WERI-Rb-1 (cell line): ENCODE measurements at regions not wholly inside any gene's neighbourhood (a gene's known extent, or its start where the extent isn't known, plus 50 kb on each side); places are given as distances from the start of the nearest gene placed in this dataset.

Source experiments
- DNase-seq: peaks from one replicate; pipeline ENCODE4 v3.0.0-alpha.2; 2020
- H3K27ac ChIP-seq: fragments of 250-450 bp; sonication (Bioruptor Pico); 2 replicates; pipeline ENCODE4 v1.5.1; 2020; ENCODE audit warnings: mild to moderate bottlenecking, moderate library complexity
- H3K27me3 ChIP-seq: fragments of 250-450 bp; sonication (Bioruptor Pico); 2 replicates; pipeline ENCODE4 v1.5.1; 2021; ENCODE audit warnings: mild to moderate bottlenecking, low read depth, moderate library complexity; ENCODE audit not compliant: insufficient read depth, severe bottlenecking
- H3K36me3 ChIP-seq: fragments of 250-450 bp; sonication (Bioruptor Pico); 2 replicates; pipeline ENCODE4 v1.5.1; 2020; ENCODE audit warnings: mild to moderate bottlenecking, moderate library complexity
- H3K4me3 ChIP-seq: 2 replicates; pipeline ENCODE4 v1.5.1; 2011; ENCODE audit warnings: low read depth, mild to moderate bottlenecking, control low read depth, low read length
- H3K9me3 ChIP-seq: fragments of 250-450 bp; sonication (Bioruptor Pico); 2 replicates; pipeline ENCODE4 v1.5.1; 2021; ENCODE audit warnings: mild to moderate bottlenecking, moderate library complexity; ENCODE audit not compliant: severe bottlenecking
- CTCF ChIP-seq: IDR thresholded peaks from 2 replicates; pipeline ENCODE4 v1.5.1; 2011; ENCODE audit warnings: low read depth, mild to moderate bottlenecking, control low read depth, inconsistent platforms, low read length

GRCh38 chr15:96023081-96023480 is 307.4 kb upstream of the NR2F2 start:
- Histone ChIP-seq H3K4me3 (no peak overlapping the region), H3K27ac (no peak overlapping the region), H3K27me3 (peaks cover 3% of the 10 kb centered on the region), H3K9me3 (no peaks in the 10 kb centered on the region), H3K36me3 (no peaks in the 10 kb centered on the region)
- DNase-seq, result no peak
- TF ChIP-seq CTCF, result no peak

GRCh38 chr15:96027501-96027900 is 303.0 kb upstream of the NR2F2 start:
- Histone ChIP-seq H3K27me3 (peaks cover 10% of the 10 kb centered on the region), H3K36me3 (no peaks in the 10 kb centered on the region), H3K9me3 (no peaks in the 10 kb centered on the region), H3K4me3 (no peak overlapping the region), H3K27ac (no peak overlapping the region)
- DNase-seq, result no peak
- no peak for TF ChIP-seq CTCF

- H3K27me3 ChIP-seq, result peaks cover 10% of the 10 kb centered on the region
- H3K9me3 ChIP-seq, result no peaks in the 10 kb centered on the region
- no peak for TF ChIP-seq CTCF
- no peaks in the 10 kb centered on the region for H3K36me3 ChIP-seq
- no peak overlapping the region for H3K27ac ChIP-seq
- H3K4me3 ChIP-seq, result no peak overlapping the region
- no peak for DNase-seq
These were observed 301.9 kb upstream of the NR2F2 start for GRCh38 chr15:96028620-96029019.

- Histone ChIP-seq H3K27me3 (peaks cover 10% of the 10 kb centered on the region), H3K9me3 (no peaks in the 10 kb centered on the region), H3K4me3 (no peak overlapping the region), H3K36me3 (no peaks in the 10 kb centered on the region), H3K27ac (no peak overlapping the region)
- no peak for TF ChIP-seq CTCF
- no peak for DNase-seq
These were observed 301.3 kb upstream of the NR2F2 start for GRCh38 chr15:96029172-96029571.

- no peak overlapping the region for H3K27ac ChIP-seq
- H3K4me3 ChIP-seq, result no peak overlapping the region
- DNase-seq, result no peak
- peaks cover 8% of the 10 kb centered on the region for H3K27me3 ChIP-seq
- no peaks in the 10 kb centered on the region for H3K9me3 ChIP-seq
- no peaks in the 10 kb centered on the region for H3K36me3 ChIP-seq
- no peak for TF ChIP-seq CTCF
These were observed 298.9 kb upstream of the NR2F2 start for GRCh38 chr15:96031426-96032110.

GRCh38 chr15:96035091-96035490 is 295.4 kb upstream of the NR2F2 start:
- Histone ChIP-seq H3K4me3 (no peak overlapping the region), H3K36me3 (no peaks in the 10 kb centered on the region), H3K27me3 (peaks cover 20% of the 10 kb centered on the region), H3K27ac (no peak overlapping the region), H3K9me3 (no peaks in the 10 kb centered on the region)
- no peak for TF ChIP-seq CTCF
- DNase-seq, result no peak
